ENCODE measurements at regions not wholly inside any gene's neighbourhood (a gene's known extent, or its start where the extent isn't known, plus 50 kb on each side); places are given as distances from the start of the nearest gene placed in this dataset.

DNA sequence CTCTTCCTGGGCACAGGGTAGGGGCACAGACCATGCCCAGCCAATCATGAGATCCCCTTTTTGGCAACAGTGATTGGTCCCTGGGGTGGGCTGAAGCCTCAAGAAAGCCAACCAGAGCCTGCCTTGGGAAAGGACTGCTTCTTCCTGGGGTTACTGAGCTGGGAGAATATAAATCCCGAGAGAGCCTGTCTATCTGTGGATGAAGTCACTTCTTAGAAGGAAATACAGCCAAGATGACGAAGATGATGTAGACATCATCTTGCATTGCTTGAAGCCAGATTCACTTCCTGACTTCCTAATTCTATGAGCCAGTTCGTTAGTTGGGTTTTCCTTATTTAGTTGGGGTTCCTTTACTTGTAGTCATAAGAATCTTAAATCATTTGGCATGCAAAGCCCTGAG is 50.1 kb upstream of the PWWP2A start:
- ATAC-seq (peak in 1 of 4 donors; percentile 33), DNase-seq (no peak)
- H3K4me3 ChIP-seq = no peak overlapping the region
- H3K4me1 ChIP-seq = no peaks in the 10 kb centered on the region
- H3K27me3 ChIP-seq = no peaks in the 10 kb centered on the region
- no peaks in the 10 kb centered on the region for H3K36me3 ChIP-seq
- TF ChIP-seq POLR2A (IDR thresholded peaks at IDR 0.05) (no peak), CTCF (IDR thresholded peaks at IDR 0.05) (no peak)
- 33% methylated on average over 1 of the region's 3 CpGs for whole genome bisulfite sequencing (ENCODE audit: insufficient coverage, low coverage, low lambda C conversion rate, missing lambda C conversion rate)
- peak overlapping the region in 1 of 3 donors; percentile 18 for H3K27ac ChIP-seq
- intact Hi-C loops (cut with DNase I) = no loop called here
- H3K9me3 ChIP-seq = no peaks in the 10 kb centered on the region
